ENCODE measurements at regions not wholly inside any gene's neighbourhood (a gene's known extent, or its start where the extent isn't known, plus 50 kb on each side); places are given as distances from the start of the nearest gene placed in this dataset.

- no peak for TF ChIP-seq CTCF (IDR thresholded peaks at IDR 0.05)
- no peak for TF ChIP-seq EP300 (IDR thresholded peaks at IDR 0.05)
Measured at GRCh38 chr2:176446718-176447414, 177.6 kb downstream of the MTX2 start.
